Breast epithelium (tissue), 4 donors: ENCODE measurements at regions not wholly inside any gene's neighbourhood (a gene's known extent, or its start where the extent isn't known, plus 50 kb on each side); places are given as distances from the start of the nearest gene placed in this dataset.
A peak's percentile ranks its signal among the peaks of the same experiment; 100 is the strongest.

Source experiments
- DNase-seq, 2 donors: peaks; one replicate each; pipeline ENCODE4 v3.0.0-alpha.2; 2019; ENCODE audit warnings: low spot score in 2 of 2
- H3K27ac ChIP-seq, 2 donors: fragments of 200-600 bp; sonication (generic) in 1 of 2; one replicate each; pipeline ENCODE4 v1.5.1; 2016 to 2019; ENCODE audit warnings: mild to moderate bottlenecking in 1 of 2
- H3K27me3 ChIP-seq, 2 donors: fragments of 200-600 bp; sonication (generic) in 1 of 2; one replicate each; pipeline versions ENCODE4 v1.5.1 to v1.6.0; 2017 to 2019; ENCODE audit warnings: control low read depth in 1 of 2, mild to moderate bottlenecking in 1 of 2
- H3K36me3 ChIP-seq: fragments of 200-600 bp; one replicate; pipeline ENCODE4 v1.5.1; 2019
- H3K4me1 ChIP-seq, 2 donors: fragments of 200-600 bp; sonication (generic); one replicate each; pipeline ENCODE4 v1.5.1; 2016 to 2019; ENCODE audit warnings: control low read depth in 1 of 2
- H3K4me3 ChIP-seq, 3 donors: fragments of 200-600 bp; sonication (generic); 1 replicate in 2 of 3; 2 replicates in 1 of 3; pipeline ENCODE4 v1.5.1; 2016 to 2019; ENCODE audit warnings: mild to moderate bottlenecking in 3 of 3, moderate library complexity in 2 of 3
- H3K9me3 ChIP-seq, 2 donors: fragments of 200-600 bp; sonication (generic) in 1 of 2; one replicate each; pipeline ENCODE4 v1.5.1; 2016 to 2019; ENCODE audit warnings: control low read depth in 1 of 2
- CTCF ChIP-seq, 3 donors: fragments of 450-650 bp; IDR thresholded peaks; one replicate each; pipeline ENCODE4 v1.5.1; 2016 to 2017; ENCODE audit warnings: antibody characterized with exemption in 3 of 3, mild to moderate bottlenecking in 3 of 3, moderate library complexity in 3 of 3
- POLR2A ChIP-seq: fragments of 450-650 bp; IDR thresholded peaks from one replicate; pipeline ENCODE4 v1.6.1; 2016; ENCODE audit warnings: antibody characterized with exemption, mild to moderate bottlenecking, moderate library complexity
- POLR2AphosphoS5 ChIP-seq, 3 donors: sonication (generic); formaldehyde crosslinking; IDR thresholded peaks; one replicate each; pipeline ENCODE4 v1.6.1; 2017; ENCODE audit warnings: antibody characterized with exemption in 3 of 3
- intact Hi-C: fragments of 100-400 bp; cut with DNase I; formaldehyde crosslinking; loops from one replicate; pipeline ENCODE4 v1.15.1; 2023; ENCODE audit warnings: low total_unique reads

GRCh38 chr5:124905256-124906130 is 159.1 kb upstream of the ZNF608 start:
- no peaks in the 10 kb centered on the region for H3K9me3 ChIP-seq
- peaks cover 0 to 22% of the 10 kb centered on the region in 2 donors for H3K4me1 ChIP-seq
- H3K27me3 ChIP-seq = no peaks in the 10 kb centered on the region
- H3K27ac ChIP-seq = peak overlapping the region; percentile 64 to 86
- intact Hi-C loops = no loop called here
- H3K36me3 ChIP-seq = no peaks in the 10 kb centered on the region
- DNase-seq = no peak
- no peak for TF ChIP-seq CTCF (IDR thresholded peaks at IDR 0.05)
- TF ChIP-seq POLR2AphosphoS5 (IDR thresholded peaks at IDR 0.05) = no peak
- no peak for TF ChIP-seq POLR2A
- H3K4me3 ChIP-seq = no peak overlapping the region

GRCh38 chr5:124906339-124907097 is 160.1 kb upstream of the ZNF608 start:
- no peaks in the 10 kb centered on the region for H3K36me3 ChIP-seq
- H3K27me3 ChIP-seq = no peaks in the 10 kb centered on the region
- H3K9me3 ChIP-seq = no peaks in the 10 kb centered on the region
- intact Hi-C loops = no loop called here
- no peak overlapping the region for H3K4me3 ChIP-seq
- H3K27ac ChIP-seq = peak overlapping the region; percentile 81 to 86
- H3K4me1 ChIP-seq = peaks cover 0 to 22% of the 10 kb centered on the region in 2 donors
- DNase-seq = peak in 1 of 2 donors; percentile 81
- no peak for TF ChIP-seq POLR2A
- TF ChIP-seq POLR2AphosphoS5 (IDR thresholded peaks at IDR 0.05) = peak in 2 of 3 donors; percentile 68 to 80
- TF ChIP-seq CTCF (IDR thresholded peaks at IDR 0.05) = peak in 1 of 3 donors; percentile 37

- Histone ChIP-seq H3K4me3 (no peak overlapping the region), H3K4me1 (peaks cover 0 to 22% of the 10 kb centered on the region in 2 donors), H3K27me3 (no peaks in the 10 kb centered on the region), H3K27ac (peak overlapping the region; percentile 81 to 86), H3K9me3 (no peaks in the 10 kb centered on the region), H3K36me3 (no peaks in the 10 kb centered on the region)
- no peak for DNase-seq
- intact Hi-C loops = no loop called here
- TF ChIP-seq CTCF (IDR thresholded peaks at IDR 0.05) = no peak
- no peak for TF ChIP-seq POLR2A
- TF ChIP-seq POLR2AphosphoS5 (IDR thresholded peaks at IDR 0.05) = no peak
Observed at GRCh38 chr5:124907098-124907644, 160.7 kb upstream of the ZNF608 start.

- no peaks in the 10 kb centered on the region for H3K9me3 ChIP-seq
- no peak for TF ChIP-seq POLR2AphosphoS5 (IDR thresholded peaks at IDR 0.05)
- no peak for TF ChIP-seq POLR2A
- TF ChIP-seq CTCF (IDR thresholded peaks at IDR 0.05) = no peak
- H3K27ac ChIP-seq = peak overlapping the region; percentile 5 to 15
- no peaks in the 10 kb centered on the region for H3K36me3 ChIP-seq
- no peak overlapping the region for H3K4me3 ChIP-seq
- no peaks in the 10 kb centered on the region for H3K27me3 ChIP-seq
- peaks cover 0 to 22% of the 10 kb centered on the region in 2 donors for H3K4me1 ChIP-seq
- intact Hi-C loops = no loop called here
- DNase-seq = no peak
Observed at GRCh38 chr5:124908581-124909451, 162.4 kb upstream of the ZNF608 start.
